ENCODE measurements at regions not wholly inside any gene's neighbourhood (a gene's known extent, or its start where the extent isn't known, plus 50 kb on each side); places are given as distances from the start of the nearest gene placed in this dataset.
A peak's percentile ranks its signal among the peaks of the same experiment; 100 is the strongest.

- no peak overlapping the region for H3K27ac Mint-ChIP-seq (ENCODE audit: unreplicated experiment)
- no peaks in the 10 kb centered on the region for H3K4me1 Mint-ChIP-seq (ENCODE audit: low read depth, unreplicated experiment)
- no peaks in the 10 kb centered on the region for H3K27me3 Mint-ChIP-seq (ENCODE audit: low read depth, unreplicated experiment)
Observed at GRCh38 chr13:68304286-68304893, 1074.3 kb upstream of the PCDH9 start.

GRCh38 chr13:68293631-68294030 is 1063.5 kb upstream of the PCDH9 start:
- H3K27ac Mint-ChIP-seq (ENCODE audit: unreplicated experiment) = no peak overlapping the region
- Histone ChIP-seq H3K9ac (ENCODE audit: low read length) (no peak overlapping the region), H4K20me1 (ENCODE audit: insufficient read depth, low read length) (no peaks in the 10 kb centered on the region), H3K4me2 (ENCODE audit: low read length) (no peak overlapping the region), H3K27me3 (ENCODE audit: insufficient read depth, low read length) (no peaks in the 10 kb centered on the region), H3K27ac (ENCODE audit: low read depth, low read length) (no peak overlapping the region), H3K4me1 (ENCODE audit: insufficient read depth, low read length) (no peaks in the 10 kb centered on the region), H2AFZ (ENCODE audit: low read depth, low read length) (no peak overlapping the region), H3K4me3 (ENCODE audit: insufficient read depth, low read depth, low read length) (no peak overlapping the region), H3K79me2 (ENCODE audit: insufficient read depth, low read length) (no peaks in the 10 kb centered on the region), H3K36me3 (ENCODE audit: insufficient read depth, low read length) (no peaks in the 10 kb centered on the region), H3K9me3 (ENCODE audit: insufficient read depth, low read depth, low read length) (no peaks in the 10 kb centered on the region)
- no peaks in the 10 kb centered on the region for H3K27me3 Mint-ChIP-seq (ENCODE audit: low read depth, unreplicated experiment)
- H3K9me3 Mint-ChIP-seq (ENCODE audit: unreplicated experiment) = no peaks in the 10 kb centered on the region
- no peaks in the 10 kb centered on the region for H3K4me1 Mint-ChIP-seq (ENCODE audit: low read depth, unreplicated experiment)
- H3K36me3 Mint-ChIP-seq (ENCODE audit: low read depth, unreplicated experiment) = no peaks in the 10 kb centered on the region
- no peak for TF ChIP-seq CTCF (IDR thresholded peaks at IDR 0.05; ENCODE audit: insufficient read depth, low read depth, low read length)
- no peak for TF ChIP-seq EZH2 (IDR thresholded peaks at IDR 0.05; ENCODE audit: insufficient read depth, low read length)
- FAIRE-seq (no peak), DNase-seq (ENCODE audit: low read depth) (no peak)
- H3K4me3 Mint-ChIP-seq (ENCODE audit: unreplicated experiment) = no peak overlapping the region

More at GRCh38 chr13:68304286-68304893, 1074.3 kb upstream of the PCDH9 start:
- no peak overlapping the region for H3K4me3 Mint-ChIP-seq (ENCODE audit: unreplicated experiment)
- Histone ChIP-seq H2AFZ (ENCODE audit: low read depth, low read length) (no peak overlapping the region), H3K79me2 (ENCODE audit: insufficient read depth, low read length) (no peaks in the 10 kb centered on the region), H3K4me3 (ENCODE audit: insufficient read depth, low read depth, low read length) (no peak overlapping the region), H4K20me1 (ENCODE audit: insufficient read depth, low read length) (no peaks in the 10 kb centered on the region), H3K4me1 (ENCODE audit: insufficient read depth, low read length) (no peaks in the 10 kb centered on the region), H3K27me3 (ENCODE audit: insufficient read depth, low read length) (no peaks in the 10 kb centered on the region), H3K9me3 (ENCODE audit: insufficient read depth, low read depth, low read length) (no peaks in the 10 kb centered on the region), H3K36me3 (ENCODE audit: insufficient read depth, low read length) (no peaks in the 10 kb centered on the region), H3K4me2 (ENCODE audit: low read length) (no peak overlapping the region), H3K27ac (ENCODE audit: low read depth, low read length) (no peak overlapping the region), H3K9ac (ENCODE audit: low read length) (no peak overlapping the region)
- no peaks in the 10 kb centered on the region for H3K36me3 Mint-ChIP-seq (ENCODE audit: low read depth, unreplicated experiment)
- no peaks in the 10 kb centered on the region for H3K9me3 Mint-ChIP-seq (ENCODE audit: unreplicated experiment)
- peak; percentile 70 for TF ChIP-seq CTCF (IDR thresholded peaks at IDR 0.05; ENCODE audit: insufficient read depth, low read depth, low read length)
- TF ChIP-seq EZH2 (IDR thresholded peaks at IDR 0.05; ENCODE audit: insufficient read depth, low read length) = no peak
- FAIRE-seq (no peak), DNase-seq (ENCODE audit: low read depth) (peak; percentile 1)

DNA sequence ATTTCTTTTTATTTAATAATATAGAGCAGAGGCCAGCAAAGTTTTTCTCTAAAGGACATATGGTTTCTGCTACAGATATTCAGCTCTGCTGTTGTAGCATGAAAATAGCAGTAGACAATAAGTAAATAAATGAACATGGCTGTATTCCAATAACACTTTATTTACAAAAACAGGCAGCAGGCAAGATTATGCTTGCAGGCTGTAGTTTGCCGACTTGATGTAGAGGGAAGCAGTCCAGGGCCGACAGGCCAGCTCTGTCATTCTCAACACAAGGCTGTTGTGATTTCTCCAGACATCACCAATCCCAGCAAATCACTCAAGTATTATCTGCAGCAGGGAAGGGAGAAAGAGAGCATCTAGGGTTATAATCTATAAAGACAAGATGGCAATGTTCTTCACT is 1062.5 kb upstream of the PCDH9 start:
- TF ChIP-seq CTCF (IDR thresholded peaks at IDR 0.05; ENCODE audit: insufficient read depth, low read depth, low read length) = no peak
- Histone ChIP-seq H3K27me3 (ENCODE audit: insufficient read depth, low read length) (no peaks in the 10 kb centered on the region), H3K9me3 (ENCODE audit: insufficient read depth, low read depth, low read length) (no peaks in the 10 kb centered on the region), H3K4me3 (ENCODE audit: insufficient read depth, low read depth, low read length) (no peak overlapping the region), H4K20me1 (ENCODE audit: insufficient read depth, low read length) (no peaks in the 10 kb centered on the region), H2AFZ (ENCODE audit: low read depth, low read length) (no peak overlapping the region), H3K36me3 (ENCODE audit: insufficient read depth, low read length) (no peaks in the 10 kb centered on the region), H3K79me2 (ENCODE audit: insufficient read depth, low read length) (no peaks in the 10 kb centered on the region), H3K4me2 (ENCODE audit: low read length) (no peak overlapping the region), H3K4me1 (ENCODE audit: insufficient read depth, low read length) (no peaks in the 10 kb centered on the region), H3K9ac (ENCODE audit: low read length) (no peak overlapping the region), H3K27ac (ENCODE audit: low read depth, low read length) (no peak overlapping the region)
- H3K36me3 Mint-ChIP-seq (ENCODE audit: low read depth, unreplicated experiment) = no peaks in the 10 kb centered on the region
- H3K27me3 Mint-ChIP-seq (ENCODE audit: low read depth, unreplicated experiment) = no peaks in the 10 kb centered on the region
- H3K9me3 Mint-ChIP-seq (ENCODE audit: unreplicated experiment) = no peaks in the 10 kb centered on the region
- H3K27ac Mint-ChIP-seq (ENCODE audit: unreplicated experiment) = no peak overlapping the region
- FAIRE-seq (no peak), DNase-seq (ENCODE audit: low read depth) (no peak)
- H3K4me3 Mint-ChIP-seq (ENCODE audit: unreplicated experiment) = no peak overlapping the region
- no peaks in the 10 kb centered on the region for H3K4me1 Mint-ChIP-seq (ENCODE audit: low read depth, unreplicated experiment)
